ENCODE measurements at regions not wholly inside any gene's neighbourhood (a gene's known extent, or its start where the extent isn't known, plus 50 kb on each side); places are given as distances from the start of the nearest gene placed in this dataset.
A peak's percentile ranks its signal among the peaks of the same experiment; 100 is the strongest.

- no peak for TF ChIP-seq CTCF (conservative IDR thresholded peaks at IDR 0.05)
- H3K27ac ChIP-seq: no peak overlapping the region
These were observed 133.4 kb downstream of the OLFM1 start for GRCh38 chr9:135220601-135221575.

- H3K27ac ChIP-seq: no peak overlapping the region
- no peak for TF ChIP-seq CTCF (conservative IDR thresholded peaks at IDR 0.05)
These were observed 134.1 kb downstream of the OLFM1 start for GRCh38 chr9:135221576-135221950.

GRCh38 chr9:135221951-135222631, 134.6 kb downstream of the OLFM1 start:
- TF ChIP-seq CTCF (conservative IDR thresholded peaks at IDR 0.05): 0 out of 2 replicates have a peak, but pooled peaks have one; percentile 21
- no peak overlapping the region for H3K27ac ChIP-seq

GRCh38 chr9:135222881-135223760, 135.7 kb downstream of the OLFM1 start:
- no peak for TF ChIP-seq CTCF (conservative IDR thresholded peaks at IDR 0.05)
- H3K27ac ChIP-seq: no peak overlapping the region

GRCh38 chr9:135223831-135224230, 136.4 kb downstream of the OLFM1 start:
- no peak overlapping the region for H3K27ac ChIP-seq
- TF ChIP-seq CTCF (conservative IDR thresholded peaks at IDR 0.05): no peak

GRCh38 chr9:135224286-135224877, 136.9 kb downstream of the OLFM1 start:
- H3K27ac ChIP-seq: no peak overlapping the region
- no peak for TF ChIP-seq CTCF (conservative IDR thresholded peaks at IDR 0.05)

All from VCaP (cell line).